Endothelial cell of umbilical vein (primary cell): ENCODE measurements at regions not wholly inside any gene's neighbourhood (a gene's known extent, or its start where the extent isn't known, plus 50 kb on each side); places are given as distances from the start of the nearest gene placed in this dataset.

ENCODE experiments used
- BruUV-seq: library from RNA; stranded (reverse); fragments of 400-500 nt; replicated peaks from 2 replicates; lab custom pipeline; 2021; lab: Mats Ljungman, UMichigan
- CTCF ChIA-PET: fragments of 300-600, 350-600 bp; sonication (Branson Sonifier 250); formaldehyde crosslinking; loops from one replicate; lab custom pipeline; 2021; ENCODE audit warnings: antibody characterized with exemption, inconsistent platforms; lab: Charles Lee
- POLR2A ChIA-PET: fragments of 300-600, 350-600 bp; sonication (Branson Sonifier 250); formaldehyde crosslinking; loops from one replicate; lab custom pipeline; 2021; ENCODE audit warnings: antibody characterized with exemption, inconsistent platforms; lab: Charles Lee
- DNase-seq: peaks from one replicate; pipeline ENCODE4 v3.0.0-alpha.2; 2011; ENCODE audit warnings: low read depth, low spot score
- FAIRE-seq: peaks from 2 replicates; lab custom pipeline; 2011; peaks lifted over from hg19 to GRCh38; lab: Jason Lieb, UNC
- H2AFZ ChIP-seq: 2 replicates; pipeline ENCODE4 v1.6.0; 2012; ENCODE audit warnings: low read depth, low read length, control low read depth, inconsistent platforms
- H3K27ac ChIP-seq: 2 replicates; pipeline ENCODE4 v1.5.1; 2011; ENCODE audit warnings: low read depth, mild to moderate bottlenecking, control low read depth, low read length, moderate library complexity; ENCODE audit not compliant: insufficient read depth
- H3K27me3 ChIP-seq, 2 experiments: 2 replicates each; pipeline versions ENCODE4 v1.6.0 to v1.6.1; 2011; ENCODE audit warnings: low read length in 2 of 2, mixed read lengths in 1 of 2; ENCODE audit not compliant: control insufficient read depth in 2 of 2, insufficient read depth in 2 of 2
- H3K36me3 ChIP-seq, 2 experiments: 2 replicates in 1 of 2; 3 replicates in 1 of 2; pipeline ENCODE4 v1.5.1; 2011; ENCODE audit warnings: low read length in 2 of 2, mild to moderate bottlenecking in 1 of 2, moderate library complexity in 1 of 2; ENCODE audit not compliant: control insufficient read depth in 2 of 2, insufficient read depth in 2 of 2; ENCODE audit errors: extremely low read depth in 1 of 2
- H3K4me1 ChIP-seq: 3 replicates; pipeline ENCODE4 v1.5.1; 2011; ENCODE audit warnings: mild to moderate bottlenecking, low read length; ENCODE audit not compliant: control insufficient read depth, insufficient read depth; ENCODE audit errors: extremely low read depth
- H3K4me2 ChIP-seq: 2 replicates; pipeline ENCODE4 v1.6.1; 2011; ENCODE audit warnings: low read length, control low read depth, mixed read lengths; ENCODE audit not compliant: insufficient read depth
- H3K4me3 ChIP-seq, 3 experiments: fragments of 200-600 bp in 1 of 3; sonication (generic), shearing (Covaris generic) in 1 of 3; replicated peaks in 1 of 3; 2 replicates each; pipeline ENCODE4 v1.5.1; 2011 to 2016; ENCODE audit warnings: control low read depth in 3 of 3, low read length in 3 of 3, mild to moderate bottlenecking in 2 of 3, inconsistent platforms in 1 of 3, low read depth in 1 of 3, moderate library complexity in 1 of 3; ENCODE audit not compliant: insufficient read depth in 1 of 3
- H3K79me2 ChIP-seq: 2 replicates; pipeline ENCODE4 v1.6.0; 2012; ENCODE audit warnings: low read length, inconsistent platforms; ENCODE audit not compliant: control insufficient read depth, insufficient read depth
- H3K9ac ChIP-seq: replicated peaks from 2 replicates; pipeline ENCODE3; 2011; ENCODE audit warnings: low read length, control low read depth; ENCODE audit not compliant: insufficient read depth; ENCODE audit errors: extremely low read depth
- H3K9me1 ChIP-seq: replicated peaks from 3 replicates; pipeline ENCODE4 v1.6.0; 2011; ENCODE audit warnings: mild to moderate bottlenecking, low read length; ENCODE audit not compliant: control insufficient read depth, insufficient read depth; ENCODE audit errors: extremely low read depth
- H3K9me3 ChIP-seq: replicated peaks from 2 replicates; pipeline ENCODE4 v1.5.1; 2012; ENCODE audit warnings: low read length, inconsistent platforms; ENCODE audit not compliant: control insufficient read depth, insufficient read depth
- H4K20me1 ChIP-seq: replicated peaks from 2 replicates; pipeline ENCODE3; 2011; ENCODE audit warnings: mild to moderate bottlenecking, low read length; ENCODE audit not compliant: control insufficient read depth, insufficient read depth; ENCODE audit errors: extremely low read depth
- EZH2 ChIP-seq: IDR thresholded peaks from 2 replicates; pipeline ENCODE4 v1.6.1; 2012; ENCODE audit warnings: borderline replicate concordance, low read depth, mild to moderate bottlenecking, moderate library complexity, low read length, inconsistent platforms; ENCODE audit not compliant: severe bottlenecking
- FOS ChIP-seq: IDR thresholded peaks from 2 replicates; pipeline ENCODE4 v1.6.1; 2011; ENCODE audit warnings: mild to moderate bottlenecking, low read length, moderate library complexity, borderline replicate concordance; ENCODE audit not compliant: insufficient read depth
- GATA2 ChIP-seq: IDR thresholded peaks from 2 replicates; pipeline ENCODE4 v1.7.0; 2011; ENCODE audit warnings: low read depth, mild to moderate bottlenecking, moderate library complexity, mixed read lengths, low read length; ENCODE audit not compliant: insufficient read length, insufficient read depth
- JUN ChIP-seq: IDR thresholded peaks from 2 replicates; pipeline ENCODE4 v1.6.1; 2011; ENCODE audit warnings: borderline replicate concordance, low read depth; ENCODE audit not compliant: insufficient read length, insufficient read depth
- MYC ChIP-seq: IDR thresholded peaks from one replicate; pipeline ENCODE4 v1.6.1; 2011; ENCODE audit warnings: mild to moderate bottlenecking, low read depth, low read length
- POLR2A ChIP-seq: IDR thresholded peaks from 2 replicates; pipeline ENCODE4 v1.6.1; 2012; ENCODE audit warnings: low read depth, mild to moderate bottlenecking, control low read depth, low read length
- POLR2AphosphoS5 ChIP-seq: IDR thresholded peaks from 2 replicates; pipeline ENCODE4 v1.6.1; 2012; ENCODE audit warnings: low read depth, mild to moderate bottlenecking, control low read depth, low read length, moderate library complexity; ENCODE audit not compliant: insufficient read depth
- dilution Hi-C: fragments of 300-500 bp; cut with MboI; formaldehyde crosslinking; loops from one replicate; pipeline ENCODE4 v1.15.0; 2019; ENCODE audit warnings: low sequenced_read_pairs; ENCODE audit not compliant: extremely low pct_ligation_motif_present
- intact Hi-C: fragments of 100-400 bp; cut with micrococcal nuclease; formaldehyde crosslinking; loops from one replicate; pipeline ENCODE4 v1.10.0; 2022
- TF ChIP-seq, protein P1 (sequence below), 2 donors: IDR thresholded peaks; 1 replicate in 1 of 2; 2 replicates in 1 of 2; pipeline ENCODE4 v1.5.1; 2011; ENCODE audit warnings: low read length in 2 of 2, mild to moderate bottlenecking in 2 of 2, moderate library complexity in 2 of 2, control low read depth in 1 of 2, inconsistent platforms in 1 of 2, low read depth in 1 of 2; ENCODE audit not compliant: insufficient read depth in 1 of 2; ENCODE audit errors: extremely low read depth in 1 of 2
- TF ChIP-seq, protein P2 (sequence below): IDR thresholded peaks from 2 replicates; pipeline ENCODE4 v1.6.1; 2011; ENCODE audit not compliant: insufficient read depth, insufficient read length

DNA sequence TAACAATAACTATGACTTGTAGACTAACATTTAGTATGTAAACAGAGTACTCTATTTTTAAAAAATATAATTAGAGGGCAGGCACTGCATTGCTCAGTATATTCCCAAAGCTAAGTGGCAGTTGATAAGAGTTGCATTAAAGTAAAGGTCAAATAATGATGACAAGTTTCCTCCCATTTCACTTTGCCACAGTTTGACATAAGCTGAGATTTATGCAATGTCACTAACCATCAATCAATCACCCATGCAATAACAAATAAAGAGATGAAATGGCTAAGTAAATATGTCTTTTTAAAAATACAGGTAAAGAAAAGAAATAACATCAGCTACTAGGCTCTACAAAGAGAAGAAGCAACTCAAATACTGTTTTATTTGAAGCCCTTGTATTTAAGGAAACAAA lies 673.4 kb downstream of the PCDH18 start:
- DNase-seq (no peak), FAIRE-seq (no peak)
- no peak overlapping the region for H3K4me2 ChIP-seq
- H4K20me1 ChIP-seq = no peaks in the 10 kb centered on the region
- no peak overlapping the region for H2AFZ ChIP-seq
- no TSS peak for BruUV-seq
- intact Hi-C loops = no loop called here
- dilution Hi-C loops = no loop called here
- H3K27ac ChIP-seq = no peak overlapping the region
- TF ChIP-seq GATA2 (no peak), EZH2 (no peak), MYC (no peak), FOS (no peak), POLR2A (no peak), JUN (no peak), POLR2AphosphoS5 (no peak)
- TF ChIP-seq, protein P1, sequence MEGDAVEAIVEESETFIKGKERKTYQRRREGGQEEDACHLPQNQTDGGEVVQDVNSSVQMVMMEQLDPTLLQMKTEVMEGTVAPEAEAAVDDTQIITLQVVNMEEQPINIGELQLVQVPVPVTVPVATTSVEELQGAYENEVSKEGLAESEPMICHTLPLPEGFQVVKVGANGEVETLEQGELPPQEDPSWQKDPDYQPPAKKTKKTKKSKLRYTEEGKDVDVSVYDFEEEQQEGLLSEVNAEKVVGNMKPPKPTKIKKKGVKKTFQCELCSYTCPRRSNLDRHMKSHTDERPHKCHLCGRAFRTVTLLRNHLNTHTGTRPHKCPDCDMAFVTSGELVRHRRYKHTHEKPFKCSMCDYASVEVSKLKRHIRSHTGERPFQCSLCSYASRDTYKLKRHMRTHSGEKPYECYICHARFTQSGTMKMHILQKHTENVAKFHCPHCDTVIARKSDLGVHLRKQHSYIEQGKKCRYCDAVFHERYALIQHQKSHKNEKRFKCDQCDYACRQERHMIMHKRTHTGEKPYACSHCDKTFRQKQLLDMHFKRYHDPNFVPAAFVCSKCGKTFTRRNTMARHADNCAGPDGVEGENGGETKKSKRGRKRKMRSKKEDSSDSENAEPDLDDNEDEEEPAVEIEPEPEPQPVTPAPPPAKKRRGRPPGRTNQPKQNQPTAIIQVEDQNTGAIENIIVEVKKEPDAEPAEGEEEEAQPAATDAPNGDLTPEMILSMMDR (IDR thresholded peaks at IDR 0.05; ENCODE audit: extremely low read depth in 1 of 2, insufficient read depth in 1 of 2, low read depth in 1 of 2, low read length in 2 of 2) = no peak
- TF ChIP-seq, protein P2, sequence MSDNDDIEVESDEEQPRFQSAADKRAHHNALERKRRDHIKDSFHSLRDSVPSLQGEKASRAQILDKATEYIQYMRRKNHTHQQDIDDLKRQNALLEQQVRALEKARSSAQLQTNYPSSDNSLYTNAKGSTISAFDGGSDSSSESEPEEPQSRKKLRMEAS = no peak
- no peaks in the 10 kb centered on the region for H3K36me3 ChIP-seq
- POLR2A ChIA-PET = no interaction called here
- H3K9ac ChIP-seq = no peak overlapping the region
- H3K27me3 ChIP-seq = no peaks in the 10 kb centered on the region
- H3K9me3 ChIP-seq = no peaks in the 10 kb centered on the region
- peaks cover 3% of the 10 kb centered on the region for H3K4me1 ChIP-seq
- no peak overlapping the region for H3K4me3 ChIP-seq
- no peaks in the 10 kb centered on the region for H3K9me1 ChIP-seq
- CTCF ChIA-PET = interaction anchor here (1.1 kb wide), 1 partner anchor 146 kb away, joined by 3 read pairs; no protein-coding TSS in a partner anchor
- H3K79me2 ChIP-seq = no peaks in the 10 kb centered on the region
